ENCODE measurements at regions not wholly inside any gene's neighbourhood (a gene's known extent, or its start where the extent isn't known, plus 50 kb on each side); places are given as distances from the start of the nearest gene placed in this dataset.

- no CpG with 5 or more reads among the region's 2 CpGs for WGBS
These were observed 634.0 kb downstream of the MAT2B start for GRCh38 chr5:164139423-164139822.

GRCh38 chr5:164145458-164145857 is 640.0 kb downstream of the MAT2B start:
- Histone ChIP-seq H2BK120ac (ENCODE audit: low read depth, low read length) (no peak overlapping the region), H3K9ac (ENCODE audit: low read length) (no peak overlapping the region), H2BK5ac (ENCODE audit: low read depth, low read length, poor library complexity, severe bottlenecking) (no peak overlapping the region), H3K36me3 (ENCODE audit: control insufficient read depth in 1 of 2, insufficient read depth in 2 of 2, low read depth in 1 of 2, low read length in 2 of 2) (no peaks in the 10 kb centered on the region), H4K91ac (ENCODE audit: low read length) (no peak overlapping the region), H4K8ac (ENCODE audit: low read length) (no peak overlapping the region), H3K27ac (ENCODE audit: low read length, poor library complexity, severe bottlenecking) (no peak overlapping the region), H2AFZ (ENCODE audit: low read depth, low read length) (no peak overlapping the region), H3K23ac (ENCODE audit: low read length in 2 of 2) (no peak overlapping the region), H3K79me1 (replicated peaks; ENCODE audit: low read length, poor library complexity, severe bottlenecking) (no peaks in the 10 kb centered on the region), H3K4ac (ENCODE audit: low read depth in 1 of 2, low read length in 2 of 2) (no peak overlapping the region), H3K4me3 (ENCODE audit: insufficient read depth in 1 of 2, low read depth in 1 of 2, low read length in 2 of 2) (no peak overlapping the region), H3K18ac (ENCODE audit: low read depth in 1 of 2, low read length in 2 of 2) (no peak overlapping the region), H3K4me2 (ENCODE audit: low read length, poor library complexity, severe bottlenecking) (no peak overlapping the region), H2AK5ac (ENCODE audit: low read length, severe bottlenecking) (no peak overlapping the region), H2BK12ac (ENCODE audit: low read length in 2 of 2) (no peak overlapping the region), H3K9me3 (ENCODE audit: control insufficient read depth, low read length) (no peaks in the 10 kb centered on the region), H2BK15ac (ENCODE audit: low read depth, poor library complexity, severe bottlenecking) (no peak overlapping the region), H3K27me3 (ENCODE audit: control insufficient read depth in 1 of 2, insufficient read depth in 1 of 2, low read length in 2 of 2) (no peaks in the 10 kb centered on the region), H3K14ac (ENCODE audit: low read length in 2 of 2) (no peak overlapping the region), H3K4me1 (ENCODE audit: control insufficient read depth, insufficient read depth, low read depth, low read length) (no peaks in the 10 kb centered on the region)
- 94% methylated on average over 1 of the region's 1 CpG for WGBS
- DNase-seq = no peak

More at GRCh38 chr5:164139423-164139822, 634.0 kb downstream of the MAT2B start:
- Histone ChIP-seq H3K27me3 (ENCODE audit: control insufficient read depth in 1 of 2, insufficient read depth in 1 of 2, low read length in 2 of 2) (no peaks in the 10 kb centered on the region), H3K4me2 (ENCODE audit: low read length, poor library complexity, severe bottlenecking) (no peak overlapping the region), H3K4me3 (ENCODE audit: insufficient read depth in 1 of 2, low read depth in 1 of 2, low read length in 2 of 2) (no peak overlapping the region), H2AK5ac (ENCODE audit: low read length, severe bottlenecking) (no peak overlapping the region), H2BK5ac (ENCODE audit: low read depth, low read length, poor library complexity, severe bottlenecking) (no peak overlapping the region), H3K23ac (ENCODE audit: low read length in 2 of 2) (no peak overlapping the region), H3K79me1 (replicated peaks; ENCODE audit: low read length, poor library complexity, severe bottlenecking) (no peaks in the 10 kb centered on the region), H3K9ac (ENCODE audit: low read length) (no peak overlapping the region), H2BK15ac (ENCODE audit: low read depth, poor library complexity, severe bottlenecking) (no peak overlapping the region), H3K36me3 (ENCODE audit: control insufficient read depth in 1 of 2, insufficient read depth in 2 of 2, low read depth in 1 of 2, low read length in 2 of 2) (no peaks in the 10 kb centered on the region), H3K9me3 (ENCODE audit: control insufficient read depth, low read length) (no peaks in the 10 kb centered on the region), H3K18ac (ENCODE audit: low read depth in 1 of 2, low read length in 2 of 2) (no peak overlapping the region), H3K27ac (ENCODE audit: low read length, poor library complexity, severe bottlenecking) (no peak overlapping the region), H3K4ac (ENCODE audit: low read depth in 1 of 2, low read length in 2 of 2) (no peak overlapping the region), H3K14ac (ENCODE audit: low read length in 2 of 2) (no peak overlapping the region), H4K91ac (ENCODE audit: low read length) (no peak overlapping the region), H2BK12ac (ENCODE audit: low read length in 2 of 2) (no peak overlapping the region), H2AFZ (ENCODE audit: low read depth, low read length) (no peak overlapping the region), H3K4me1 (ENCODE audit: control insufficient read depth, insufficient read depth, low read depth, low read length) (no peaks in the 10 kb centered on the region), H2BK120ac (ENCODE audit: low read depth, low read length) (no peak overlapping the region), H4K8ac (ENCODE audit: low read length) (no peak overlapping the region)
- DNase-seq = no peak

GRCh38 chr5:164146223-164146622 is 640.8 kb downstream of the MAT2B start:
- no peak for DNase-seq
- no peak overlapping the region for H2AFZ ChIP-seq (ENCODE audit: low read depth, low read length)
- H2BK15ac ChIP-seq (ENCODE audit: low read depth, poor library complexity, severe bottlenecking) = no peak overlapping the region
- no peak overlapping the region for H4K91ac ChIP-seq (ENCODE audit: low read length)
- no peaks in the 10 kb centered on the region for H3K4me1 ChIP-seq (ENCODE audit: control insufficient read depth, insufficient read depth, low read depth, low read length)
- H3K23ac ChIP-seq (ENCODE audit: low read length in 2 of 2) = no peak overlapping the region
- no peak overlapping the region for H4K8ac ChIP-seq (ENCODE audit: low read length)
- H2BK12ac ChIP-seq (ENCODE audit: low read length in 2 of 2) = no peak overlapping the region
- H3K27me3 ChIP-seq (ENCODE audit: control insufficient read depth in 1 of 2, insufficient read depth in 1 of 2, low read length in 2 of 2) = no peaks in the 10 kb centered on the region
- no peak overlapping the region for H3K4me3 ChIP-seq (ENCODE audit: insufficient read depth in 1 of 2, low read depth in 1 of 2, low read length in 2 of 2)
- no peak overlapping the region for H3K14ac ChIP-seq (ENCODE audit: low read length in 2 of 2)
- H3K4me2 ChIP-seq (ENCODE audit: low read length, poor library complexity, severe bottlenecking) = no peak overlapping the region
- no peaks in the 10 kb centered on the region for H3K79me1 ChIP-seq (replicated peaks; ENCODE audit: low read length, poor library complexity, severe bottlenecking)
- H3K27ac ChIP-seq (ENCODE audit: low read length, poor library complexity, severe bottlenecking) = no peak overlapping the region
- no peak overlapping the region for H2AK5ac ChIP-seq (ENCODE audit: low read length, severe bottlenecking)
- H3K9me3 ChIP-seq (ENCODE audit: control insufficient read depth, low read length) = no peaks in the 10 kb centered on the region
- H2BK120ac ChIP-seq (ENCODE audit: low read depth, low read length) = no peak overlapping the region
- 95% methylated on average over 2 of the region's 4 CpGs for WGBS
- H3K9ac ChIP-seq (ENCODE audit: low read length) = no peak overlapping the region
- no peak overlapping the region for H3K4ac ChIP-seq (ENCODE audit: low read depth in 1 of 2, low read length in 2 of 2)
- no peak overlapping the region for H2BK5ac ChIP-seq (ENCODE audit: low read depth, low read length, poor library complexity, severe bottlenecking)
- H3K18ac ChIP-seq (ENCODE audit: low read depth in 1 of 2, low read length in 2 of 2) = no peak overlapping the region
- no peaks in the 10 kb centered on the region for H3K36me3 ChIP-seq (ENCODE audit: control insufficient read depth in 1 of 2, insufficient read depth in 2 of 2, low read depth in 1 of 2, low read length in 2 of 2)

- no peaks in the 10 kb centered on the region for H3K36me3 ChIP-seq (ENCODE audit: control insufficient read depth in 1 of 2, insufficient read depth in 2 of 2, low read depth in 1 of 2, low read length in 2 of 2)
- WGBS = 70% methylated on average over 4 of the region's 4 CpGs
- H4K91ac ChIP-seq (ENCODE audit: low read length) = no peak overlapping the region
- H2AFZ ChIP-seq (ENCODE audit: low read depth, low read length) = no peak overlapping the region
- H3K14ac ChIP-seq (ENCODE audit: low read length in 2 of 2) = no peak overlapping the region
- DNase-seq = no peak
- H2BK120ac ChIP-seq (ENCODE audit: low read depth, low read length) = no peak overlapping the region
- H3K18ac ChIP-seq (ENCODE audit: low read depth in 1 of 2, low read length in 2 of 2) = no peak overlapping the region
- H2BK12ac ChIP-seq (ENCODE audit: low read length in 2 of 2) = no peak overlapping the region
- H3K23ac ChIP-seq (ENCODE audit: low read length in 2 of 2) = no peak overlapping the region
- H3K4me1 ChIP-seq (ENCODE audit: control insufficient read depth, insufficient read depth, low read depth, low read length) = no peaks in the 10 kb centered on the region
- H2AK5ac ChIP-seq (ENCODE audit: low read length, severe bottlenecking) = no peak overlapping the region
- H3K4me3 ChIP-seq (ENCODE audit: insufficient read depth in 1 of 2, low read depth in 1 of 2, low read length in 2 of 2) = no peak overlapping the region
- no peak overlapping the region for H3K4me2 ChIP-seq (ENCODE audit: low read length, poor library complexity, severe bottlenecking)
- no peak overlapping the region for H2BK15ac ChIP-seq (ENCODE audit: low read depth, poor library complexity, severe bottlenecking)
- H2BK5ac ChIP-seq (ENCODE audit: low read depth, low read length, poor library complexity, severe bottlenecking) = no peak overlapping the region
- no peak overlapping the region for H4K8ac ChIP-seq (ENCODE audit: low read length)
- no peaks in the 10 kb centered on the region for H3K27me3 ChIP-seq (ENCODE audit: control insufficient read depth in 1 of 2, insufficient read depth in 1 of 2, low read length in 2 of 2)
- no peak overlapping the region for H3K9ac ChIP-seq (ENCODE audit: low read length)
- no peak overlapping the region for H3K4ac ChIP-seq (ENCODE audit: low read depth in 1 of 2, low read length in 2 of 2)
- no peaks in the 10 kb centered on the region for H3K9me3 ChIP-seq (ENCODE audit: control insufficient read depth, low read length)
- no peaks in the 10 kb centered on the region for H3K79me1 ChIP-seq (replicated peaks; ENCODE audit: low read length, poor library complexity, severe bottlenecking)
- no peak overlapping the region for H3K27ac ChIP-seq (ENCODE audit: low read length, poor library complexity, severe bottlenecking)
These were observed 642.9 kb downstream of the MAT2B start for GRCh38 chr5:164148292-164148691.
